Body of pancreas (tissue), 4 donors: ENCODE measurements at regions not wholly inside any gene's neighbourhood (a gene's known extent, or its start where the extent isn't known, plus 50 kb on each side); places are given as distances from the start of the nearest gene placed in this dataset.

ENCODE experiments used
- CTCF ChIP-seq, 7 experiments: fragments of 450-650 bp in 4 of 7; fragments of 200-600 bp in 3 of 7; sonication (generic) in 3 of 7; IDR thresholded peaks; one replicate each; pipeline ENCODE4 v1.5.1; 2016 to 2019; ENCODE audit warnings: antibody characterized with exemption in 7 of 7
- POLR2A ChIP-seq, 3 donors: fragments of 450-650 bp; IDR thresholded peaks; one replicate each; pipeline ENCODE4 v1.6.1; 2016; ENCODE audit warnings: antibody characterized with exemption in 3 of 3, mild to moderate bottlenecking in 2 of 3

GRCh38 chr11:35071722-35072121, 67.2 kb upstream of the CD44 start:
- TF ChIP-seq CTCF (IDR thresholded peaks at IDR 0.05) (no peak), POLR2A (IDR thresholded peaks at IDR 0.05) (no peak)
